CD4-positive, alpha-beta T cell (primary cell): ENCODE measurements at regions not wholly inside any gene's neighbourhood (a gene's known extent, or its start where the extent isn't known, plus 50 kb on each side); places are given as distances from the start of the nearest gene placed in this dataset.

Experiments used
- ATAC-seq: fragments of 200-7000 bp; cut with Tn5 transposase; one replicate; pipeline ENCODE4 v1.10.0; 2022; ENCODE audit warnings: mild to moderate bottlenecking; ENCODE audit not compliant: poor library complexity
- CTCF ChIA-PET: fragments of 350-600 bp; sonication (Branson Sonifier 250); formaldehyde crosslinking; loops from one replicate; lab custom pipeline; 2021; ENCODE audit warnings: antibody characterized with exemption, inconsistent platforms; lab: Charles Lee
- POLR2A ChIA-PET: fragments of 350-600 bp; sonication (Branson Sonifier 250); formaldehyde crosslinking; loops from one replicate; lab custom pipeline; 2021; ENCODE audit warnings: antibody characterized with exemption, inconsistent platforms; lab: Charles Lee
- DNase-seq, 14 experiments: peaks; one replicate each; pipeline ENCODE4 v3.0.0-alpha.2; 2013 to 2020; ENCODE audit warnings: mixed read lengths in 2 of 14
- H3K27ac ChIP-seq, 2 donors: one replicate each; pipeline versions ENCODE4 v1.5.1 to v1.7.0; 2013; ENCODE audit warnings: low read length in 2 of 2, low read depth in 1 of 2, mild to moderate bottlenecking in 1 of 2
- H3K27me3 ChIP-seq, 2 experiments: 1 replicate in 1 of 2; 2 replicates in 1 of 2; pipeline versions ENCODE4 v1.6.1 to v1.7.0; 2013; ENCODE audit warnings: low read length in 2 of 2, control low read depth in 1 of 2, mild to moderate bottlenecking in 1 of 2, moderate library complexity in 1 of 2; ENCODE audit not compliant: insufficient read depth in 2 of 2, control insufficient read depth in 1 of 2
- H3K36me3 ChIP-seq: one replicate; pipeline ENCODE4 v1.6.1; 2013; ENCODE audit warnings: low read length, control low read depth; ENCODE audit not compliant: insufficient read depth
- H3K4me1 ChIP-seq: one replicate; pipeline ENCODE4 v1.6.1; 2013; ENCODE audit warnings: low read length, control low read depth; ENCODE audit not compliant: insufficient read depth
- H3K4me3 ChIP-seq: one replicate; pipeline ENCODE4 v1.5.1; 2013; ENCODE audit warnings: mild to moderate bottlenecking, low read length, moderate library complexity
- H3K9me3 ChIP-seq, 2 experiments: 1 replicate in 1 of 2; 2 replicates in 1 of 2; pipeline versions ENCODE4 v1.6.1 to v1.7.0; 2013; ENCODE audit warnings: low read length in 2 of 2, mild to moderate bottlenecking in 2 of 2, control low read depth in 1 of 2, moderate library complexity in 1 of 2; ENCODE audit not compliant: control insufficient read depth in 1 of 2, insufficient read depth in 1 of 2
- H3K27ac Mint-ChIP-seq: one replicate; pipeline ENCODE4 v1.8.0; 2020; ENCODE audit warnings: mixed read lengths
- H3K27me3 Mint-ChIP-seq: one replicate; pipeline ENCODE4 v1.8.0; 2021; ENCODE audit warnings: mixed read lengths
- H3K36me3 Mint-ChIP-seq: one replicate; pipeline ENCODE4 v1.8.0; 2021; ENCODE audit warnings: low read depth, mixed read lengths
- H3K4me1 Mint-ChIP-seq: one replicate; pipeline ENCODE4 v1.8.0; 2021; ENCODE audit warnings: low read depth, mixed read lengths
- H3K4me3 Mint-ChIP-seq: one replicate; pipeline ENCODE4 v1.8.0; 2020; ENCODE audit warnings: mild to moderate bottlenecking, mixed read lengths
- H3K9me3 Mint-ChIP-seq: one replicate; pipeline ENCODE4 v1.8.0; 2020; ENCODE audit warnings: mixed read lengths
- intact Hi-C, 2 experiments: fragments of 100-400 bp; cut with DNase I in 1 of 2; cut with micrococcal nuclease in 1 of 2; formaldehyde crosslinking; loops; one replicate each; pipeline versions ENCODE4 v1.15.1 to v1.9.0; 2023 to 2025; cut with DNase I, micrococcal nuclease
- TF ChIP-seq, protein P1 (sequence below): fragments of 200-600 bp; IDR thresholded peaks from one replicate; pipeline ENCODE4 v1.8.0; 2022; ENCODE audit warnings: antibody characterized with exemption, mild to moderate bottlenecking

DNA sequence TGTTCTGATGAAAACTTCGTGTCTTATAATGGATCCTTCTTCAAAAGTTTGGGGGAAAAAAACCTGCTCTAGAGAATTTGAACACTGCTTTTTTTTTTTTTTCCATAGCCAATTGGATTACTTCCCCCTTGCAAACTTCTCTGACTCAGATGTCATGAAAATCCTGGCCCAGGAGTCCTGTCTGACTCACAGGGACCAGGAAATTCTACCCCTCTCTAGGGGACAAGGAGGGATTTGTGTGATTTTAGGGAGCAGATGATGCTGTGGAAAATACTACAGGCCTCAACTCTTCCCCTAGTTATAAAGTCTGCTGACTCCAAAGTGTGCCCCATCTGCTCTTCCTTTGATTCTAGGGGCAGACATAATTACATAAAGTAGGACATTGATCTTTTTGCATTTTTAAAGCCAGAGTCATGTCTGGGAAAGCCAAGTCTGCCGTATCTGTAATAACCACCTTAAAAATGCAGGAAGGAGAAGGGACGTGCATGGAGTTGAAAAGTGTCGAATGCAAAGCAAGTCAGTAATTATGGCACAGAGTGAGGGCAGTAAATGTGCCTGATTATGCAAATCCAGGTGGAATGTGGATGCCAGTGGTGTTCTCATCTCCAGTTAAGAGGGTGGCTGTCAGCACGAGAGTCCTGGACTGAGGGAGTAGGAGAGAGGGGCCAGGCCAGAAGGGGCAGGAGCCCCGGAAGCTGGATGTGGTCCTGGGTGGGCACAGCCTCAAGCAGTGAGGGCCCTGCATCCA, 144.3 kb upstream of the SULF2 start:
- intact Hi-C loops, result no loop called here
- TF ChIP-seq, protein P1, sequence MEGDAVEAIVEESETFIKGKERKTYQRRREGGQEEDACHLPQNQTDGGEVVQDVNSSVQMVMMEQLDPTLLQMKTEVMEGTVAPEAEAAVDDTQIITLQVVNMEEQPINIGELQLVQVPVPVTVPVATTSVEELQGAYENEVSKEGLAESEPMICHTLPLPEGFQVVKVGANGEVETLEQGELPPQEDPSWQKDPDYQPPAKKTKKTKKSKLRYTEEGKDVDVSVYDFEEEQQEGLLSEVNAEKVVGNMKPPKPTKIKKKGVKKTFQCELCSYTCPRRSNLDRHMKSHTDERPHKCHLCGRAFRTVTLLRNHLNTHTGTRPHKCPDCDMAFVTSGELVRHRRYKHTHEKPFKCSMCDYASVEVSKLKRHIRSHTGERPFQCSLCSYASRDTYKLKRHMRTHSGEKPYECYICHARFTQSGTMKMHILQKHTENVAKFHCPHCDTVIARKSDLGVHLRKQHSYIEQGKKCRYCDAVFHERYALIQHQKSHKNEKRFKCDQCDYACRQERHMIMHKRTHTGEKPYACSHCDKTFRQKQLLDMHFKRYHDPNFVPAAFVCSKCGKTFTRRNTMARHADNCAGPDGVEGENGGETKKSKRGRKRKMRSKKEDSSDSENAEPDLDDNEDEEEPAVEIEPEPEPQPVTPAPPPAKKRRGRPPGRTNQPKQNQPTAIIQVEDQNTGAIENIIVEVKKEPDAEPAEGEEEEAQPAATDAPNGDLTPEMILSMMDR, result no peak

DNA sequence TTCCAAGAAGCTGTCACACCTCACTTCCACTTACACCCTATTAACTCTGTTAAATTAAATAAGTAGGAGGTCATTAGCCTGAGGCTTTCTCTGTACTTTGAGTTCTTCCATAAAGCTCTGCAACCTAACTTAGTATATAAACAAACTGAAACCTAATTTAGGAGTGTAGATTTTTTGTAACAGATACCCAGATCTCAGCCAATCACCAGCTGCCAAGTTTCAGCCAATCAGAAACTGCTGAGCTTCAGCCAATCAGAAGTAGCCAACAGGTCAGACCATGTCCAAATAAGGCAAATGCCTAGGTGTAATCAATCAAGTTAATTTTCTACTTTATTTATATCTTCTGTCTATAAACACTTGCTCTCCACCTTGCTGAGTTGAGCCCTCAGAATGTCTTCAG, 142.7 kb upstream of the SULF2 start:
- Mint-ChIP-seq H3K27me3 (peaks cover 28% of the 10 kb centered on the region), H3K27ac (no peak overlapping the region), H3K4me1 (no peaks in the 10 kb centered on the region), H3K9me3 (no peaks in the 10 kb centered on the region), H3K36me3 (no peaks in the 10 kb centered on the region), H3K4me3 (no peak overlapping the region)
- Histone ChIP-seq H3K4me1 (no peaks in the 10 kb centered on the region), H3K27ac (no peak overlapping the region), H3K27me3 (peaks cover 2 to 9% of the 10 kb centered on the region in 2 experiments), H3K9me3 (no peaks in the 10 kb centered on the region), H3K36me3 (no peaks in the 10 kb centered on the region), H3K4me3 (no peak overlapping the region)
- no peak for DNase-seq
- intact Hi-C loops, result no loop called here
- TF ChIP-seq, protein P1, result no peak
- ATAC-seq, result no peak
- CTCF ChIA-PET, result no interaction called here
- POLR2A ChIA-PET, result no interaction called here

More for the DNA sequence above, 144.3 kb upstream of the SULF2 start:
- Mint-ChIP-seq H3K4me3 (no peak overlapping the region), H3K9me3 (no peaks in the 10 kb centered on the region), H3K27ac (no peak overlapping the region), H3K4me1 (no peaks in the 10 kb centered on the region), H3K27me3 (peaks cover 15% of the 10 kb centered on the region), H3K36me3 (no peaks in the 10 kb centered on the region)
- ChIA-PET CTCF (no interaction called here), POLR2A (no interaction called here)
- no peaks in the 10 kb centered on the region for H3K36me3 ChIP-seq
- H3K27ac ChIP-seq, result no peak overlapping the region
- ATAC-seq, result no peak
- DNase-seq, result no peak
- no peaks in the 10 kb centered on the region for H3K9me3 ChIP-seq
- H3K4me3 ChIP-seq, result no peak overlapping the region
- H3K27me3 ChIP-seq, result peaks cover 0 to under 1% of the 10 kb centered on the region in 2 experiments
- no peaks in the 10 kb centered on the region for H3K4me1 ChIP-seq

DNA sequence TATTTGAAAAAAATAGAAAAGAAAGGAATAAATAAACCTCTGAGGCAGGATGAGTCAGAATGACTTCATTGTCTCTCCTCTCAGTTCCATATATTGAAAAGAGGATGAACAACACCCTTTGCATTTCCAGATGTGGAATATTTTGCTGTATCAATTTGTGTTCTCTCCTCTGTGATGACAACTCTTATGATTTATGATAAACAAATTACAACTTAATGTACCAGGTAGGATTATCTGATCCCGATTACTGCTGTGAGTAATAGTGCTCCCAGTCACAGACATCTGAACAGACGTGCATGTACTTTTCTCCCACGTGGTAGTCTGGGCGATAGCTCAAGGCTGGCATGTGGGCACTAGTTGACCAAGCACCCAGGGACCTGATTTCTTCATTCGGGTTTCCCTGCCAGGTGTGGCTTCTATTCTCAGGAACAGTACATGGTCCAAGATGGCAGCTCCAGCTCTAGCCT, 142.1 kb upstream of the SULF2 start:
- ChIA-PET POLR2A (no interaction called here), CTCF (no interaction called here)
- H3K4me1 ChIP-seq, result no peaks in the 10 kb centered on the region
- Mint-ChIP-seq H3K36me3 (no peaks in the 10 kb centered on the region), H3K9me3 (no peaks in the 10 kb centered on the region), H3K27me3 (peaks cover 34% of the 10 kb centered on the region), H3K27ac (no peak overlapping the region), H3K4me3 (no peak overlapping the region), H3K4me1 (no peaks in the 10 kb centered on the region)
- intact Hi-C loops, result no loop called here
- no peaks in the 10 kb centered on the region for H3K9me3 ChIP-seq
- no peak overlapping the region for H3K27ac ChIP-seq
- TF ChIP-seq, protein P1, result no peak
- no peak overlapping the region for H3K4me3 ChIP-seq
- ATAC-seq (no peak), DNase-seq (no peak)
- no peaks in the 10 kb centered on the region for H3K36me3 ChIP-seq
- H3K27me3 ChIP-seq, result peaks cover 2 to 14% of the 10 kb centered on the region in 2 experiments
